C1 segment of cervical spinal cord (tissue), 14 donors: ENCODE measurements at regions not wholly inside any gene's neighbourhood (a gene's known extent, or its start where the extent isn't known, plus 50 kb on each side); places are given as distances from the start of the nearest gene placed in this dataset.
"Not testable (repeated sequence)": the region's sequence is repeated elsewhere in the genome, so short reads cannot be mapped to it uniquely, and the experiment has no call there.

Experiments used
- DNase-seq, 14 donors: peaks; one replicate each; lab custom pipeline; 2025; lab: John Stamatoyannopoulos, UW

- DNase-seq: no peak
Measured at GRCh38 chr12:84054811-84055210, 857.8 kb downstream of the SLC6A15 start.

DNA sequence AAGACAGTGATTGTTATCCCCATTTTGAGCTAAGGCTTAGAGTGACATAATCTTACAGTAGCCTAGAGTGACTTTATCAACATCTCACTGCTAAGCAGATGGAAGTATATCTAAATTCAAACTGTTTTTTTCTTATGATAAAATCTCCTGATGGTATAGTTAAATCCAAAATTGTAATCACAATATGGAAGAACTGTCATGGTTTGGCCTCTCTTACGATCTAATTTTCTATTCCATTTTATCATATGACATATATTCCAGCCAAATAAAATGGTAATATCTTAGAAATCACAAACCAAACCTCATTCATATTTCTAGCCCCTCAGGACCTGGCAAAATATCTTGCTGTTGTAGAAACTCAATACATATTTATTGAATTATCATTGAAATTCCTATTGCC is 864.7 kb downstream of the SLC6A15 start:
- no peak for DNase-seq

- DNase-seq: no peak
Measured at GRCh38 chr12:84046859-84047258, 865.7 kb downstream of the SLC6A15 start.

DNA sequence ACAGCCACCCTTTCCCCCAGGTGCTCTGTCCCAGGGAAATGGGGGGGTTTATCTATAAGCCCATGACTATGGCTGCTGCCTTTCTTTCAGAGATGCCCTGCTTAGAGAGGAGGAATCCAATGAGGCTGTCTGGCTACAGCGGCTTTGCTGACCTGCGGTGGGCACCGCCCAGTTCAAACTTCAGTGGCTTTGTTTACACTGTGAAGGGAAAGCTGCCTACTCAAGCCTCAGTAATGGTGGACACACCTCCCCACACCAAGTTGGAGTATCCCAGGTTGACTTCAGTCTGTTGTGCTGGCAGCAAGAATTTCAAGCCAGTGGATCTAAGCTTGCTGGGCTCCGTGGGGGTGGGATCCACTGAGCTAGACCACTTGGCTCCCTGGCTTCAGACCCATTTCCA is 869.2 kb downstream of the SLC6A15 start:
- DNase-seq: no peak

DNA sequence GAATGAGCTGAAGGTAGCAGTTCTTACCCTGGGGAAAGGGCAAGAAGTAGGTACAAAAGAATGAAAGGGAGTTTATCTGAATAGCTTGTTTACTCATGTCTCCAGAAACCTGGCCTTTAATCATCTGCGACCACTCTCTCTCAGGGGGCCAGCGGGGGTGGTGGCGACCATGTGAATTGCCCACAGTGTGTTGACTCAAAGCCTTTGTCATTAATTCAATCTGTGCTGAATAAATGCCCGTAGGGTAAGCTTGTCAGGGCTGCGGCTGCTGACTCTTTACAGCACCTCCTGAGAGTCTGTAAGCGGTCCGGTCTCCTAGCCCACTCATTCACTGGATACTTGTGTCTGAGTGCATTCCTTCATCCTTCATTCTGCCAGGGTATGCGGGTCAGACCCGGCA is 874.4 kb downstream of the SLC6A15 start:
- DNase-seq: no peak

- DNase-seq: no peak
Measured at GRCh38 chr12:84036912-84037311, 875.7 kb downstream of the SLC6A15 start.

- DNase-seq: no peak
Measured at GRCh38 chr12:84035766-84036165, 876.8 kb downstream of the SLC6A15 start.

- DNase-seq: no peak
Measured at GRCh38 chr12:84034871-84035270, 877.7 kb downstream of the SLC6A15 start.

DNA sequence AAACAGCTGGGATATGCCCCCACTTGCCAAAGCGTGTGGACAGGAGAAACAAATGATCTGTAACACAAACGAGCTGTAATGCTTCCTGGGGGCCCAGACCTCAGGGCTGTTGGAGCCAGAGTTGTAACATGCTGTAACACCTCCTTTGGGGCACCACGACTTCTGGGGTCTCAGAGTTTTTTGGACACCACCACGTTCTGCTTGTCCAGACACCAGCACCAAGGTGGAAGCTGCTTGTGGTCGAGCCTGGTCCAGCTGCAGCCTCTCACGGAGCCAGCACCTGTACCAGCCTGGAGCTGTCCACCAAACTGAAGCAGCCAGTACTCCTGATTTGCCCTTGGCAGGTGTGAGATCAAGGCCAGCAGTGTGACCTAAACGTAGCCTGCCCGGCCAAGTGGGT is 879.4 kb downstream of the SLC6A15 start:
- DNase-seq: no peak

DNA sequence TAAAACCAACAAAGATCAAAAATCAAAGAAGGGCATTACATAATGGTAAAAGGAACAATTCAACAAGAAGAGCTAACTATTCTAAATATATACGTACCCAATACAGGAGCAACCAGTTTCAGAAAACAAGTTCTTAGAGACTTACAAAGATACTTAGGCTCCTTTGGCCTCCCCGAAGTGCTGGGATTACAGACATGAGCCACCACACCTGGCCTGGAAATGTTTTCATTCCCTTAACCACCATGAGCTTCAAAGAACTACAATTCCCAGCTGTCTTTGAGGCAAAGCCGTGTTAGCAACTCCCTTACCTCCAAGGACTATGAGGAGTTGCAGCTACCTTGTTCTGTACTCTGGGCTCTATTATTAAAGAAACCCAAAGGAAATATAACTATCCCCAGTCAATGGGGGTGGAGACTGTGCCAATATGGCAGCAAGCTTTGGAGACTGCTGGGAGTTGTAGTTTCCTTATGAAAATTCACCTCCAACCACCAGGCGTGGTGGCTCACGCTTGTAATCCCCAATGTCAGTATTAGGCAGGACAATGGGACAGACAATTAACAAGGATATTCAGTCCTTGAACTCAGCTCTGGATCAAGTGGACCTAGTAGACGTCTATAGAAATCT is 893.9 kb downstream of the SLC6A15 start:
- not testable (repeated sequence) for DNase-seq

GRCh38 chr12:84016956-84017355 is 895.6 kb downstream of the SLC6A15 start:
- DNase-seq: no peak

- DNase-seq: no peak
Measured at GRCh38 chr12:83997423-83997822, 915.2 kb downstream of the SLC6A15 start.

- DNase-seq: no peak
Measured at GRCh38 chr12:83996671-83997070, 915.9 kb downstream of the SLC6A15 start.

- no peak for DNase-seq
Measured at GRCh38 chr12:83985084-83985483, 927.5 kb downstream of the SLC6A15 start.

GRCh38 chr12:83980398-83980797 is 932.2 kb downstream of the SLC6A15 start:
- DNase-seq: no peak

- no peak for DNase-seq
Measured at GRCh38 chr12:83979785-83980184, 932.8 kb downstream of the SLC6A15 start.

DNA sequence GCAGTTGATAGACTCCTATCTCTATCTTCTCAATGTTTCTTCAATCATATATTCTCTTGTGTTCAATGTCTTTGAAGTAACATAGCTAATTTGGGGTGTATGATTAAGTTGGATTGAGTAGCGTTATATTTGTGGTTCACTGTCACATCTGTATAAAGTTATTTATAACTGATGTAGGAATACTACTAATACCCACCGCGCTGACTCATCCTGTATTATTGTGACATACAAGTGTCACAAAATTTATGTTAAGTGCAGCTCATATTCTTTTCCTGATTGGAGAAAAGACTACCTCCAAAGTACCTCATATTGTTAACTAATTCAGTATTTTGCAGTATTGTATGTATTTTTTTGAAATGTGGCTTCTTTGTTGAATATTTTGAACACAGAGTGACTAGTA is 940.8 kb downstream of the SLC6A15 start:
- no peak for DNase-seq

GRCh38 chr12:83960767-83961166 is 951.8 kb downstream of the SLC6A15 start:
- DNase-seq: no peak

DNA sequence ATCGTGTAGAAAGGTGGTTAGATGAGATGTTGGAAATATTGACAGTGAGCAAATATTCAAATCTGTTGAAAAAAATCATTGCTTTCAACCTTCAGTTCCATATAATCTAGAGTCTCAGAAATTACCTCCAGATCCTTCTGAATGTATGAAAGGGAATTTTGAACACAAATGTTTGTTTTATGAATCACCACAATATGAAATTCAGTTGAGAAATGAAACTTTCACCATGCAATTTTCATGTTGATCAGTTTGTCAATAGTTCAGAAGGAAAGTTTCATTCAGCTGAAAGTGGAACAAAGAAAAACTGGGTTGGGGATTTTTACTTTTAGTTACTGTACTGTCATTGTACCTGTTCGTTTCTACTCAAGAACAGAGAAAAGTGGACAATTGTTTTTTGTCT is 953.6 kb downstream of the SLC6A15 start:
- DNase-seq: no peak

DNA sequence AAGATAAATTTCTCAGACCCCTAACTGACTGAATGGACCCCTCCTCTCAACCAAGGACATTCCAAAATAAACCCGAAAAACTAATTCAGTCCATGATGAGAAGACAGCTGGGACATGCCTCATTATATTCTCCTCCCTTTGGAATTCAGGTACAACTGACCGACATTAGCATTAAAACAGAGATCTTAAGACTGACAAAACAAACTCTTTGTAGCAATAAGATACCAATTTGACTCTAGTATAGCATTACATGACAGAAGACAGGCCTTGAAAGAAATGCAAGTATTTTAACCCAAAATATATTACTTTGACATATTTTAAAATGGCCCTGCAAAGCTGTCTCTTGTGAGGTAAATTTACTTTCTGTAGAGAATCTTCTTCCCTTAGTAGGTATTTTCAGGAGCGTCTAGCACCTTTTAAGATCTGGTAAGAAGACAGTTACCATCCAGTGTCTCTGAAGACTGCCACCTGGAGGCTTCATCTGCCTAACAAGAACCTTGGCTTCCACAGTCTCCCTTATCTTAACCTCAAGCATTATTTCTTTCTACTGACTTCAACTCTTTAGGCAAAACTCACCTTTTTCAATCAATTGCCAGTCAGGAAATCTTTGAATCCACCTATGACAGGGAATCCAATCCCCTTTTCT is 957.5 kb downstream of the SLC6A15 start:
- DNase-seq: no peak

GRCh38 chr12:83954071-83954789 is 958.4 kb downstream of the SLC6A15 start:
- no peak for DNase-seq

DNA sequence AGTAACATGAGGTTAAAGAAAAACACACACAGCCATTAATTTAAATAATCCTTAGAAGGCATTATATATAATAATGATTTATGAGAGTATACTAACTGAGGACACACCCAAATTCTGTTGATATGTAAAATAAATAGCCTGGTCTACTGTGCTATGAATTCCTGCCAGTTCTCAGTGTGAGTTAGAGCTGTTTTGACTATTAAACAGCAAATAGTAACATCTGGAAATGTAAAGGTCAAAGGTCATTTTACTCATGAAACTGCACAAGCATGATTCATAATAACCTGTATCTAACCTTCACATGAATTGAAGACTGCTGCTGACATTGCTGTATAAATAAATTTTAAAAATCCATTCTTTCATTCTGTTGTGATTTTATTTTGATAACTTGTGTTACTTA is 966.7 kb downstream of the SLC6A15 start:
- DNase-seq: no peak

DNA sequence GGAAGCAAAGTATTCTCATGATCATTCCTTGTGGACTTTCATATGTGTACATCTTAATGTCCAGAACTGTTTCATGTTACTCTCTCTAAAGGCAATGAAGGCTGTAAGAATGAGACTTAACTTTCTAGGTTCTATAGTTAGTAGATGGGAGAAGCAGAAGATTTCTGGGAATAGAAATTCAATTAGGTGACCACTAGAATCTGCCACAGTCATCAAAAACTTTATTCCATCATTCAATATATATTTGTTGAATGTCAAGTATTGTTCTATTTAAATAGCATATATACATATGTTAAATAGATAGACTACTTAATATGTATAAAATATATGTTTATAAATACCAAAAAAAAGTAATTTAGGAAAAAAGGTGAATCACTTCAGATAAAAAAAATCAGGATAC is 972.9 kb downstream of the SLC6A15 start:
- no peak for DNase-seq
